Ascending aorta (tissue), 2 donors: ENCODE measurements at regions not wholly inside any gene's neighbourhood (a gene's known extent, or its start where the extent isn't known, plus 50 kb on each side); places are given as distances from the start of the nearest gene placed in this dataset.
A peak's percentile ranks its signal among the peaks of the same experiment; 100 is the strongest.

Source experiments
- DNase-seq, 2 donors: peaks; one replicate each; pipeline ENCODE4 v3.0.0-alpha.2; 2019; ENCODE audit warnings: low spot score in 2 of 2
- H3K27ac ChIP-seq, 2 donors: fragments of 200-600 bp; sonication (generic); one replicate each; pipeline ENCODE4 v1.5.1; 2016 to 2017; ENCODE audit warnings: mild to moderate bottlenecking in 1 of 2
- H3K27me3 ChIP-seq: fragments of 200-600 bp; sonication (generic); one replicate; pipeline ENCODE4 v1.5.1; 2017
- H3K36me3 ChIP-seq, 2 donors: fragments of 200-600 bp; sonication (generic); one replicate each; pipeline ENCODE4 v1.5.1; 2016
- H3K4me1 ChIP-seq, 2 donors: fragments of 200-600 bp; sonication (generic); one replicate each; pipeline ENCODE4 v1.5.1; 2016 to 2017; ENCODE audit warnings: mild to moderate bottlenecking in 1 of 2
- H3K4me3 ChIP-seq, 2 donors: fragments of 200-600 bp; sonication (generic); one replicate each; pipeline ENCODE4 v1.5.1; 2016 to 2017; ENCODE audit warnings: mild to moderate bottlenecking in 1 of 2
- H3K9me3 ChIP-seq, 2 donors: fragments of 200-600 bp; sonication (generic); one replicate each; pipeline ENCODE4 v1.5.1; 2016
- CTCF ChIP-seq, 3 experiments: fragments of 200-600 bp in 2 of 3; fragments of 450-650 bp in 1 of 3; sonication (generic) in 2 of 3; IDR thresholded peaks; one replicate each; pipeline ENCODE4 v1.5.1; 2016 to 2019; ENCODE audit warnings: antibody characterized with exemption in 3 of 3, mild to moderate bottlenecking in 1 of 3, moderate library complexity in 1 of 3
- intact Hi-C: fragments of 100-400 bp; cut with DNase I; formaldehyde crosslinking; loops from one replicate; pipeline ENCODE4 v1.15.1; 2023

- H3K27me3 ChIP-seq, result no peaks in the 10 kb centered on the region
Observed at GRCh38 chr4:3702561-3703221, 63.5 kb upstream of the ADRA2C start.

DNA sequence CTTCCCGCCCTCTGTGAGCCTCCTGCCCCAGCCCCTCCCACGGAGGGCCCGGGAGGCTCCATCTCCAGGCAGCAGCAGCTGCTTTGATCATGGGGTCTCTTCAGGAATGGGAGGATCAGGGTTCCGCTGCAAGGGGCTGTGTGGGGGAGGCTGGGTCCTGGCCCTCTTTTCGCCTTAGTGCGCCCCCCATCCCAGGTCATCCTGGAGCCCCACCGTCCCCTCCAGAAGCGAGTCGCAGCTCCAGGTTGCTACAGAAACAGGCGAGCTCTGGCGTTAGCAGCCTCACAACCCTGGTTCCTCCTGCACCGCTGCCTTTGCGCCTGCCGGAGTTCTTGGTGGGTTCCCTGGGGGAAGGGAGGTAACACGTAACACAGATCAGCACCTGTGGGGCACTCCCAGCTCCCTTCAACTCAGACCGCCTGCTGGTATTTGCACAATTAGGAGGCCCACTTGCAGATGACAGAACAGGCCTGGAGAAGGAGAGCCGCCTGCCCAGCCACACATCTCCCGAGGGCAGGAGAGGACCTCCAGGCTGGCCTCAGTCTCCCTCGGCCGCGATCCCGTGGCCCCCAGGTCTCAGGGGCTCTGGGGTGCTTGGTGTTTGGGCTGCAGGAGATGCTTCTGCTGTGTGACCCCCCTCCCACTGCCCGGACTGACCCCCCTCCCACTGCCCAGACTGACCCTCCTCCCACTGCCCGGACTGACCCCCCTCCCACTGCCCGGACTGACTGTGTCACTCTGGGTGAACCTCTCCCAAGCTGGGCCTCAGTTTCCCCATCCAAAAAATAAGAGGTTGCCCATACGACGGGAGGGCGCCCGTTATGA, 64.2 kb upstream of the ADRA2C start:
- no peaks in the 10 kb centered on the region for H3K36me3 ChIP-seq
- intact Hi-C loops, result no loop called here
- no peak for TF ChIP-seq CTCF (IDR thresholded peaks at IDR 0.05)
- no peaks in the 10 kb centered on the region for H3K27me3 ChIP-seq
- peaks cover 0 to 7% of the 10 kb centered on the region in 2 donors for H3K9me3 ChIP-seq
- peak in 1 of 2 donors; percentile 50 for DNase-seq
- H3K4me3 ChIP-seq, result no peak overlapping the region
- H3K27ac ChIP-seq, result peak overlapping the region in 1 of 2 donors; percentile 39
- H3K4me1 ChIP-seq, result peaks cover 0 to 24% of the 10 kb centered on the region in 2 donors

More at GRCh38 chr4:3702561-3703221, 63.5 kb upstream of the ADRA2C start:
- intact Hi-C loops, result no loop called here
- H3K4me1 ChIP-seq, result peaks cover 5 to 32% of the 10 kb centered on the region in 2 donors
- no peak overlapping the region for H3K4me3 ChIP-seq
- no peaks in the 10 kb centered on the region for H3K36me3 ChIP-seq
- DNase-seq, result peak in 1 of 2 donors; percentile 56
- H3K9me3 ChIP-seq, result no peaks in the 10 kb centered on the region
- no peak for TF ChIP-seq CTCF (IDR thresholded peaks at IDR 0.05)
- no peak overlapping the region for H3K27ac ChIP-seq

- intact Hi-C loops, result no loop called here
- H3K4me3 ChIP-seq, result no peak overlapping the region
- H3K27me3 ChIP-seq, result no peaks in the 10 kb centered on the region
- H3K9me3 ChIP-seq, result peaks cover 0 to 13% of the 10 kb centered on the region in 2 donors
- DNase-seq, result peak in 1 of 2 donors; percentile 74
- peaks cover 0 to 18% of the 10 kb centered on the region in 2 donors for H3K4me1 ChIP-seq
- H3K36me3 ChIP-seq, result no peaks in the 10 kb centered on the region
- H3K27ac ChIP-seq, result peak overlapping the region in 1 of 2 donors; percentile 40
- no peak for TF ChIP-seq CTCF (IDR thresholded peaks at IDR 0.05)
Observed at GRCh38 chr4:3701271-3701734, 64.9 kb upstream of the ADRA2C start.

GRCh38 chr4:3700736-3701135, 65.4 kb upstream of the ADRA2C start:
- Histone ChIP-seq H3K27ac (peak overlapping the region in 1 of 2 donors; percentile 40), H3K4me3 (no peak overlapping the region), H3K4me1 (peaks cover 0 to 16% of the 10 kb centered on the region in 2 donors), H3K27me3 (no peaks in the 10 kb centered on the region), H3K36me3 (no peaks in the 10 kb centered on the region), H3K9me3 (peaks cover 0 to 18% of the 10 kb centered on the region in 2 donors)
- TF ChIP-seq CTCF (IDR thresholded peaks at IDR 0.05), result no peak
- peak in 1 of 2 donors; percentile 22 for DNase-seq
- intact Hi-C loops, result no loop called here

GRCh38 chr4:3700223-3700622, 66.0 kb upstream of the ADRA2C start:
- Histone ChIP-seq H3K27ac (no peak overlapping the region), H3K4me3 (no peak overlapping the region), H3K27me3 (no peaks in the 10 kb centered on the region), H3K36me3 (no peaks in the 10 kb centered on the region), H3K9me3 (peaks cover 0 to 18% of the 10 kb centered on the region in 2 donors), H3K4me1 (peaks cover 0 to 16% of the 10 kb centered on the region in 2 donors)
- peak in 1 of 2 donors; percentile 31 for DNase-seq
- TF ChIP-seq CTCF (IDR thresholded peaks at IDR 0.05), result no peak
- intact Hi-C loops, result no loop called here
